Astrocyte (in vitro differentiated cells and primary cell): ENCODE measurements at regions not wholly inside any gene's neighbourhood (a gene's known extent, or its start where the extent isn't known, plus 50 kb on each side); places are given as distances from the start of the nearest gene placed in this dataset.

Experiments used
- EZH2 ChIP-seq: IDR thresholded peaks from 2 replicates; pipeline ENCODE4 v1.6.1; 2012; ENCODE audit warnings: mild to moderate bottlenecking, low read length, inconsistent platforms; ENCODE audit not compliant: insufficient read depth
- TF ChIP-seq, protein P1 (sequence below): IDR thresholded peaks from 2 replicates; pipeline ENCODE4 v1.5.1; 2011; ENCODE audit warnings: low read depth, mild to moderate bottlenecking, inconsistent platforms, low read length, moderate library complexity; ENCODE audit not compliant: insufficient read depth

DNA sequence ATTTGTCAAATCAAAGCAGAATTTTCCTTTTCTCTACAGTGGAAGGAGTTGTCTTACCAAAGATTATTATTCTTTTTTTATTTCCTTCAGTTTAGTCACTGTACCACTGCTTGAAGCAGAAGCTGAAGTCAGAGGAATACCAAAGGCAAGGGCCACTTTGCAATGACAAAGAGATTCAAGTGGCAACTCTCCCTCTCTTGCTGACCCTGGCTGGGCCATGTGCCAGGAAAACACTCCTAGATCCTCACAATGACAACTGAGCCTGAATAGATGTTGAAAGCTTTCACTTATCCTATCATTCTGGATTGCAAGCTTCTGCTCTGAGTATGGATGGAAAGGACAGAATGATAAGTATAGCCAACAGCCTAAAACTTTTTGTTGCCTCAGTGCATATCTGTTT is 618.3 kb downstream of the NR2F1-AS1 start:
- TF ChIP-seq, protein P1, sequence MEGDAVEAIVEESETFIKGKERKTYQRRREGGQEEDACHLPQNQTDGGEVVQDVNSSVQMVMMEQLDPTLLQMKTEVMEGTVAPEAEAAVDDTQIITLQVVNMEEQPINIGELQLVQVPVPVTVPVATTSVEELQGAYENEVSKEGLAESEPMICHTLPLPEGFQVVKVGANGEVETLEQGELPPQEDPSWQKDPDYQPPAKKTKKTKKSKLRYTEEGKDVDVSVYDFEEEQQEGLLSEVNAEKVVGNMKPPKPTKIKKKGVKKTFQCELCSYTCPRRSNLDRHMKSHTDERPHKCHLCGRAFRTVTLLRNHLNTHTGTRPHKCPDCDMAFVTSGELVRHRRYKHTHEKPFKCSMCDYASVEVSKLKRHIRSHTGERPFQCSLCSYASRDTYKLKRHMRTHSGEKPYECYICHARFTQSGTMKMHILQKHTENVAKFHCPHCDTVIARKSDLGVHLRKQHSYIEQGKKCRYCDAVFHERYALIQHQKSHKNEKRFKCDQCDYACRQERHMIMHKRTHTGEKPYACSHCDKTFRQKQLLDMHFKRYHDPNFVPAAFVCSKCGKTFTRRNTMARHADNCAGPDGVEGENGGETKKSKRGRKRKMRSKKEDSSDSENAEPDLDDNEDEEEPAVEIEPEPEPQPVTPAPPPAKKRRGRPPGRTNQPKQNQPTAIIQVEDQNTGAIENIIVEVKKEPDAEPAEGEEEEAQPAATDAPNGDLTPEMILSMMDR, result no peak
- TF ChIP-seq EZH2, result no peak
